Transverse colon (tissue), 4 donors: ENCODE measurements at regions not wholly inside any gene's neighbourhood (a gene's known extent, or its start where the extent isn't known, plus 50 kb on each side); places are given as distances from the start of the nearest gene placed in this dataset.

Experiments used
- DNase-seq: peaks from one replicate; pipeline ENCODE4 v3.0.0-alpha.2; 2019
- H3K27ac ChIP-seq, 4 donors: fragments of 200-600 bp; sonication (generic); 2 replicates each; pipeline ENCODE4 v1.5.1; 2016 to 2018; ENCODE audit warnings: inconsistent platforms in 4 of 4
- H3K27me3 ChIP-seq: fragments of 200-600 bp; sonication (generic); 2 replicates; pipeline ENCODE4 v1.5.1; 2017; ENCODE audit warnings: inconsistent platforms
- H3K36me3 ChIP-seq, 4 donors: fragments of 200-600 bp; sonication (generic); 2 replicates each; pipeline ENCODE4 v1.5.1; 2017 to 2019; ENCODE audit warnings: inconsistent platforms in 4 of 4
- H3K4me1 ChIP-seq, 4 donors: fragments of 200-600 bp; sonication (generic); 2 replicates each; pipeline ENCODE4 v1.5.1; 2017 to 2020; ENCODE audit warnings: inconsistent platforms in 4 of 4
- H3K4me3 ChIP-seq, 4 donors: fragments of 200-600 bp; sonication (generic); 1 replicate in 1 of 4; 2 replicates in 3 of 4; pipeline versions ENCODE4 v1.5.1 to v1.6.1; 2017 to 2019; ENCODE audit warnings: inconsistent platforms in 4 of 4
- H3K9me3 ChIP-seq, 2 donors: fragments of 200-600 bp; sonication (generic); 2 replicates each; pipeline ENCODE4 v1.5.1; 2017 to 2019; ENCODE audit warnings: inconsistent platforms in 2 of 2
- EP300 ChIP-seq: sonication (generic); formaldehyde crosslinking; IDR thresholded peaks from one replicate; pipeline ENCODE4 v1.6.1; 2017; ENCODE audit warnings: antibody characterized with exemption, low read depth
- POLR2A ChIP-seq: fragments of 450-650 bp; IDR thresholded peaks from one replicate; pipeline ENCODE4 v1.6.1; 2016; ENCODE audit warnings: antibody characterized with exemption, mild to moderate bottlenecking, moderate library complexity
- POLR2AphosphoS5 ChIP-seq, 3 donors: sonication (generic); formaldehyde crosslinking; IDR thresholded peaks; one replicate each; pipeline ENCODE4 v1.6.1; 2016; ENCODE audit warnings: antibody characterized with exemption in 3 of 3
- WGBS, 2 donors: methylation state at CpG; one replicate each; pipeline ENCODE4 v1.1.5; 2018; ENCODE audit warnings: low coverage in 1 of 2; 5-methylcytosine and 5-hydroxymethylcytosine counted together
- in situ Hi-C, 4 donors: fragments of 200-750 bp; cut with MboI; loops; one replicate each; pipeline versions ENCODE4 v1.15.0 to v1.15.1; 2017; ENCODE audit warnings: low sequenced_read_pairs in 3 of 4, low pct_ligation_motif_present in 1 of 4, low pct_unique_long_range_greater_than_20kb in 1 of 4
- intact Hi-C: fragments of 100-400 bp; cut with DNase I; formaldehyde crosslinking; loops from one replicate; pipeline ENCODE4 v1.15.1; 2023; ENCODE audit warnings: low total_unique reads
- TF ChIP-seq, protein P1 (sequence below), 5 experiments: fragments of 200-600 bp in 3 of 5; fragments of 450-650 bp in 2 of 5; sonication (generic) in 3 of 5; IDR thresholded peaks; 1 replicate in 2 of 5; 2 replicates in 3 of 5; pipeline ENCODE4 v1.5.1; 2016 to 2017; ENCODE audit warnings: antibody characterized with exemption in 5 of 5, inconsistent platforms in 3 of 5, mild to moderate bottlenecking in 2 of 5, moderate library complexity in 1 of 5

DNA sequence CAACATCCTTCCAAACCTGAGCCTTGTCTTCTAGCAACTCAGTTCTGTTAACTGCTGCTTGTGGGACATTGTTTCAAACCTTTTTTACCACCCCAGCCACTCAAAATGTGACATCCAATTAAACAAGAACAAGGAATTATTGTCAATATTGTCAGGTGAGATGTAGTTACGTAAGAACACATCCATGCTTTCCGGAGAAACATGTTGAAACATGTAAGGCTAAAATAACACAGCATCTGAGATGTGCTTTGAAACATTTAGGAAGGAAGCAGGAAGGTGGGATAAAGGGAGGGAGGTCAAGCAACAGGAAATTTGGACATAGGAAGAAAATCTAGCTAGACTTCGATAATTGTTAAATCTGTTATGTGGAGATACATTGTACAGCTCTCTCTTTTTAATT lies 50.9 kb upstream of the PRICKLE2 start:
- intact Hi-C loops, result no loop called here
- no peaks in the 10 kb centered on the region for H3K9me3 ChIP-seq
- H3K4me1 ChIP-seq, result no peaks in the 10 kb centered on the region
- H3K27ac ChIP-seq, result no peak overlapping the region
- H3K4me3 ChIP-seq, result no peak overlapping the region
- H3K27me3 ChIP-seq, result no peaks in the 10 kb centered on the region
- 68 to 83% methylated on average over 2 to 3 of the region's 3 CpGs for WGBS, 2 donors
- DNase-seq, result no peak
- no peaks in the 10 kb centered on the region for H3K36me3 ChIP-seq
- in situ Hi-C loops, result no loop called here
- TF ChIP-seq POLR2A, result no peak
- TF ChIP-seq POLR2AphosphoS5 (IDR thresholded peaks at IDR 0.05), result no peak
- no peak for TF ChIP-seq EP300
- TF ChIP-seq, protein P1, sequence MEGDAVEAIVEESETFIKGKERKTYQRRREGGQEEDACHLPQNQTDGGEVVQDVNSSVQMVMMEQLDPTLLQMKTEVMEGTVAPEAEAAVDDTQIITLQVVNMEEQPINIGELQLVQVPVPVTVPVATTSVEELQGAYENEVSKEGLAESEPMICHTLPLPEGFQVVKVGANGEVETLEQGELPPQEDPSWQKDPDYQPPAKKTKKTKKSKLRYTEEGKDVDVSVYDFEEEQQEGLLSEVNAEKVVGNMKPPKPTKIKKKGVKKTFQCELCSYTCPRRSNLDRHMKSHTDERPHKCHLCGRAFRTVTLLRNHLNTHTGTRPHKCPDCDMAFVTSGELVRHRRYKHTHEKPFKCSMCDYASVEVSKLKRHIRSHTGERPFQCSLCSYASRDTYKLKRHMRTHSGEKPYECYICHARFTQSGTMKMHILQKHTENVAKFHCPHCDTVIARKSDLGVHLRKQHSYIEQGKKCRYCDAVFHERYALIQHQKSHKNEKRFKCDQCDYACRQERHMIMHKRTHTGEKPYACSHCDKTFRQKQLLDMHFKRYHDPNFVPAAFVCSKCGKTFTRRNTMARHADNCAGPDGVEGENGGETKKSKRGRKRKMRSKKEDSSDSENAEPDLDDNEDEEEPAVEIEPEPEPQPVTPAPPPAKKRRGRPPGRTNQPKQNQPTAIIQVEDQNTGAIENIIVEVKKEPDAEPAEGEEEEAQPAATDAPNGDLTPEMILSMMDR (IDR thresholded peaks at IDR 0.05), result no peak
